ENCODE measurements at regions not wholly inside any gene's neighbourhood (a gene's known extent, or its start where the extent isn't known, plus 50 kb on each side); places are given as distances from the start of the nearest gene placed in this dataset.

DNA sequence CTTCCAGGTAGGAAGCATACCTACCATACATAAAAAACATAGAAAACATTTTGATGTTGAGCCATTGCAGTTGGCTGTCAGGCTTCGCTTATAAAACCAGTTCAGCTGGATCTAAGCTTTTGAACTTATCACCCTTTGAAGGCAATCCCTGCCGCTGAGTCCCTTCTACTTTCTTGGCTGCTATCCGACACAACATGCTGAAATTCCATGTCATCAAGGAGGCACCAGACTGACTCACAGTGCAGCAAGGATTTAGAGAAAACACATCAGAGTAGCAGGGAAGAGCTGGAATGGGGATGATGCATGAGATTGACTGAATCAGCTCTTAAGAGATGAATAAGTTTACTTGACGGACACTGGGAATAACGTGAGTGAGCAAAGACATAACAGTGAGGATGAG is 135.0 kb upstream of the MAN1A1 start:
- in situ Hi-C loops (cut with MboI; ENCODE audit: low pct_unique_long_range_greater_than_20kb, low sequenced_read_pairs, unreplicated experiment) = no loop called here

DNA sequence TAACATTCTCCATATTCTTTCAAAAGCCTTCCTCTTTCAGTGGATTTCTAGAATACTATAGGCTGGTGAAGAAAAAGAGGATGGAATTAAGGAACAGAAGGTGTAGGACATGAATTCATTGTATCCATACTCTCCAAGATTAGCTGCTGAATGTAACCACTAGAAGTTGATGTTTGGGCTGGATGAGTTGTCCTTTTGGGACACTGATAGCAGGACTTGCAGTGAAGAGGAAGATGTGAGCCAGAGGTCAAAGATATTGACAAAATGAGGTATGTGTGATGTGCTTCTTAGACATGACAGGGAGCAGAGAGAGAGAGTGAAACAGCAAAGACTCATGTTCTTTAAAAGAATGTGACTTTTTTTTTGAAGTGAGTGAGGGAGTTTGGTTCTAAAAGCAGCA is 134.3 kb upstream of the MAN1A1 start:
- in situ Hi-C loops (cut with MboI; ENCODE audit: low pct_unique_long_range_greater_than_20kb, low sequenced_read_pairs, unreplicated experiment) = no loop called here
- DNase-seq (ENCODE audit: low spot score) = no peak
- TF ChIP-seq, protein P1, sequence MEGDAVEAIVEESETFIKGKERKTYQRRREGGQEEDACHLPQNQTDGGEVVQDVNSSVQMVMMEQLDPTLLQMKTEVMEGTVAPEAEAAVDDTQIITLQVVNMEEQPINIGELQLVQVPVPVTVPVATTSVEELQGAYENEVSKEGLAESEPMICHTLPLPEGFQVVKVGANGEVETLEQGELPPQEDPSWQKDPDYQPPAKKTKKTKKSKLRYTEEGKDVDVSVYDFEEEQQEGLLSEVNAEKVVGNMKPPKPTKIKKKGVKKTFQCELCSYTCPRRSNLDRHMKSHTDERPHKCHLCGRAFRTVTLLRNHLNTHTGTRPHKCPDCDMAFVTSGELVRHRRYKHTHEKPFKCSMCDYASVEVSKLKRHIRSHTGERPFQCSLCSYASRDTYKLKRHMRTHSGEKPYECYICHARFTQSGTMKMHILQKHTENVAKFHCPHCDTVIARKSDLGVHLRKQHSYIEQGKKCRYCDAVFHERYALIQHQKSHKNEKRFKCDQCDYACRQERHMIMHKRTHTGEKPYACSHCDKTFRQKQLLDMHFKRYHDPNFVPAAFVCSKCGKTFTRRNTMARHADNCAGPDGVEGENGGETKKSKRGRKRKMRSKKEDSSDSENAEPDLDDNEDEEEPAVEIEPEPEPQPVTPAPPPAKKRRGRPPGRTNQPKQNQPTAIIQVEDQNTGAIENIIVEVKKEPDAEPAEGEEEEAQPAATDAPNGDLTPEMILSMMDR (IDR thresholded peaks at IDR 0.05; ENCODE audit: extremely low read depth, insufficient read depth, missing control alignments) = no peak

More for the DNA sequence above, 135.0 kb upstream of the MAN1A1 start:
- no peak for DNase-seq (ENCODE audit: low spot score)
- TF ChIP-seq, protein P1 (IDR thresholded peaks at IDR 0.05; ENCODE audit: extremely low read depth, insufficient read depth, missing control alignments) = no peak

DNA sequence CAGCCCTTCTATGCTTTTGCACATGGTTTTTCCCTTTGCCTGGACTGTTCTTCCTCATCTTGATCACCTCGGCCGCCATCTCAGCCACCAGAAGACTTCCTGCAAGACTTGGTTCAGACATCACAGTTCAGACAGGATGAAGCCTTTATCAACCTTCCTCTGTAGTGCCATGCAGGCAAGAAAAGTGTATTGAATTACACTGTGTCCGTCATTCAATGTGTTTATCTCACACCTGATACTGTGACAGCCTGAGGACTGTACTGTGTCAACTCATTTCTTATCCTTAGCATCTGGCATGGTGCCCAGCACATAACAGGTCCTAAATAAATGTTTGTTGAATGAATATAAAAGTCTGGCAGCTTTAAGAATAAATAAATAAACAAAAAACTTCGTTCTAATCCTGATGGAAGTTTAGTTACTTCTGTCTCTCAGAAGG is 133.3 kb upstream of the MAN1A1 start:
- in situ Hi-C loops (cut with MboI; ENCODE audit: low pct_unique_long_range_greater_than_20kb, low sequenced_read_pairs, unreplicated experiment) = no loop called here
- TF ChIP-seq, protein P1 (IDR thresholded peaks at IDR 0.05; ENCODE audit: extremely low read depth, insufficient read depth, missing control alignments) = no peak
- DNase-seq (ENCODE audit: low spot score) = no peak

DNA sequence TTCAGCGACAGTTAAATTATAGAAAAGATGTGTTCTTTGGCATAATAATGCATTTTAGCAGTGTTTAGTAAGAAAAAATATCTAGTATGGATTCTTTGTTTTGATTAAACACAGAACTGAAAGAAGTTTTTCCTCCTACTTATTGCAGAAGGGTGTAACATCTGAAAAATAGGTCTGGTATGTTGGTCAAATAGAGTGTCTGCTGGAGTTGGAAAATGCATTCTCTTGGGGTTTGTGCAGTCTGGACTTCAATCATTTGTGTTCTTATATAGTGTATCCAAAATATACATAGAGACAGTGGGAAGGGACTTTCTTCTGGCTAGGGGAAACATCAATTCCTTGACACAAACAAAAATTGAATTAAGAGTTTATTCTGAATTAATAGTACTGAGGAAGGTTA is 132.4 kb upstream of the MAN1A1 start:
- TF ChIP-seq, protein P1 (IDR thresholded peaks at IDR 0.05; ENCODE audit: extremely low read depth, insufficient read depth, missing control alignments) = no peak
- in situ Hi-C loops (cut with MboI; ENCODE audit: low pct_unique_long_range_greater_than_20kb, low sequenced_read_pairs, unreplicated experiment) = no loop called here
- no peak for DNase-seq (ENCODE audit: low spot score)

DNA sequence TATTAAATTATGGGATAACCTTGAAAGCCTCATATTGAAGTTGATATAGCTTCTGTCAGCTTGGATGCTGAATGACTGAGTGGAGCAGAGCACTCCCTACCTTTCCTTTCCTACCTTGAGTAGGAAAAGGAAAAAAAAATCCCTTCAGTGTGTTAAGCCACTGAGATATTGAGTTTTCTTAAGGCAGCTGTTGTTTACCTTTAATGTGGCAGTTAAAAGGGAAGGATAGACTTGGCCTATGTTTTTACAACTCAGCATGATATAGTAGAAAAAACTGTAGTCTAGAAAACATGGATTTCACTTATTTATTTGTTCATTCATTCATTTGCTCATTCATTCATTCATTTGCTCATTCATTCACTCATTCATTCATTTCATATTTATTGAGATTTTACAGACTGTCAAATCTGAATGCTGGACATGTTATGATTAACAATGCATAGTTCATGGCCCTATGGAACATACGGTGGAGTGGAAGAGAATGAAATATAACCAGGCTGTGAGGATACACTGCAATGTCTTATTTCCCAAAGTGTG is 131.5 kb upstream of the MAN1A1 start:
- in situ Hi-C loops (cut with MboI; ENCODE audit: low pct_unique_long_range_greater_than_20kb, low sequenced_read_pairs, unreplicated experiment) = no loop called here
- no peak for DNase-seq (ENCODE audit: low spot score)
- TF ChIP-seq, protein P1 (IDR thresholded peaks at IDR 0.05; ENCODE audit: extremely low read depth, insufficient read depth, missing control alignments) = no peak

DNA sequence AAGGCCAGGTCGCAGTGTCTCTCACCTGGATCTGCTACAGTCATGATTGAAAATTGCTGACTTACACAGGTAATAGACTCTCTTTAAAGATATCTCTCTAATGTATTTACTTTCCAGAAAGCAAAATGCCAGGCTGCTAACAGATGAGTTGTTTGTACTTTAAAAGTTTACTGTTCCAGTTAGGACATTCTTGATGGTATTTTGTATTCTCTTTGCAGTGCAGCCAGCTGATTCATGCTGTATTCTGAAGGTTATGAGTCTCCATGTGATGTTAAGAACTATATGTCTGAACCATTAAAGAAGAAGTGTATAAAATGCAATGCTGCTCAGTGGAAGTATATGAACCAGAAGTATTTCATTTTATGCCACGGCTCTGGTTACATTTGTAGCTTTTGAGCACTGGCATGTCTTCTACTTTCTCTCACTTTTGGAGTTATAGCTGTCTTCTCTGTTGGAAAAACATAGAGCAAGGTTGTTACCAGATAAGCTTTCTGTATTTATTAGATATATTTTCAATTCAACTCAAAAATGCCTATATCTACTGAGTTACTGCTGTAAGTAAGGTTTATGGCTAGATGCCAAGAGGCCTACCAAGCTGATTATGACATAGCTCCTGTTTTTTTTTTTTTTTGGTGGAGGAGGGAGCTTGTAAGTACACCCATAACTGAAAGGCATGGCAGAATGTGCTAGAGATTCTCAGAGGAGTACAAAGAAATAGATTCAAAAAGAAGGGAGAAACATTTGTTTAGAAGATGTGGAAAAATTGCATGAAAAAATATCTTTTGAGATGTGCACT is 130.5 kb upstream of the MAN1A1 start:
- DNase-seq (ENCODE audit: low spot score) = no peak
- TF ChIP-seq, protein P1 (IDR thresholded peaks at IDR 0.05; ENCODE audit: extremely low read depth, insufficient read depth, missing control alignments) = no peak
- in situ Hi-C loops (cut with MboI; ENCODE audit: low pct_unique_long_range_greater_than_20kb, low sequenced_read_pairs, unreplicated experiment) = no loop called here

All from GM13977 (cell line).